ENCODE measurements at regions not wholly inside any gene's neighbourhood (a gene's known extent, or its start where the extent isn't known, plus 50 kb on each side); places are given as distances from the start of the nearest gene placed in this dataset.
"Not testable (repeated sequence)": the region's sequence is repeated elsewhere in the genome, so short reads cannot be mapped to it uniquely, and the experiment has no call there.

DNA sequence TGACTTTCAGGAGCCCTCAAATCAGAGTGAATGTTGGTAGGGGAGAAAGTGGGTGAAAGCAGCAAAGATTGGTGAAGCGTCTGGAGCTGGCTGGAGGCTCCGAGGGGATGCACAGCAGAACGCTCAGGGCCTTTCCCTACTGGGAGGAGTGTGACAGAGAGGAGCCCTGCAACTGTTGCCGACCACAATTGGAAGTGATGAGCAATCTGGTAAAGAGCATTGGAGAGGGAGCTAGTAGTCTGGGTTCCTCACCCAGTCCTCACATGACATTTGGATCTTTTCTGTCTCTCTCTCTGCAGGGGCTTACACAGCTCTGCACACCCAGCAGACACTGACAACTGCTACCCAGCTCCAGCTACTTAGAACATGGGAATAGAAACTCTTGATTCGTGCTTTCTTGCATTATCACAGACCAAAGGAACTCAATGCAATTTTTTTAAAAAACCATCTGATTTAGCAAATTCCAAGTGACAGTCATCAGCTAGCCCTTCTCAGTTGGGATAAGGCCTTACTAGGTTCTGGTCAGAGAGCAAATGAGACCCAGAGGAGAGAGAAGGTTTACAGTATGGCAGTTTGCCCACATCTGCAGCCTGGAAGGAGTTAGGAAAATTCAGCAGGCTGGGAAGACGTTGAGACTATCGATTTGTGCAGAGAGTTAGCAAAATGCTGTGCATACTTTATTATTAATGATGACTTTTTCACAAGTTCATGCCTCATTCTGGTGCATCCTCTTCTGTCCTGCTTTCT, 278.0 kb upstream of the PLET1 start:
- in situ Hi-C loops (cut with HindIII; ENCODE audit: low pct_unique_long_range_greater_than_20kb, low sequenced_read_pairs): no loop called here
- DNase-seq (ENCODE audit: low read depth, low spot score): no peak

DNA sequence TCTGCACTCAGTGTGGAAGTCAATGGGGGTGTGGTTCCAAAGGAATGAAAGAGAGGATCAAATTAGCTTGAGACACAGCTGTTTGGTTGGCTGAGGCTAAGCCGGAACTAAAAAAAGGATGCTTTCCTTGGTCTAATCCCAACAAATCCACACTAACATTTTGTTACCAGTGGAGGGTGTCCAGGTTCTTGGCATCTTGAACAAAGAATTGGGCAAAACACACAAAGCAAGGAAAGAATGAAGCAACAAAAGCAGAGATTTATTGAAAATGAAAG, 278.6 kb upstream of the PLET1 start:
- in situ Hi-C loops (cut with HindIII; ENCODE audit: low pct_unique_long_range_greater_than_20kb, low sequenced_read_pairs); DNase-seq (ENCODE audit: low read depth, low spot score): not testable (repeated sequence)

DNA sequence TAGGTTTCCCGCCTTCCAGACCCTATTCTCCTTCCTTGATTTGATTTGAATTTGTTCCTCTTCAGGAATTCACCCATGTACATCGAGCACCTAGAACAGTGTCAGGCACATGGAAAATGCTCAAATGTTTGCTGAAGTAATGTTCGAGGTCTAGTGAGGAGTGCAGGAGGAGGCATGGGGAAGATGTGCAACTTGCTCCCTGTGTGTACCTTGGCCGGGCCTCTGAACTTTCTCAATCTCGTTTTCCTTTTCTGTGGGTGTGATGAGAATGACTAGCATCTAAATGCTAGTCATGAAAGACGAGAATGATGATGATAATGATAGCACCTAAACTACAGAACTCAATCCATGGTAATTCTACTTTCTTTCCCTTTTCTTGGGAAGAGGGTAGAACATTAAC, 279.1 kb upstream of the PLET1 start:
- no peak for DNase-seq (ENCODE audit: low read depth, low spot score)
- in situ Hi-C loops (cut with HindIII; ENCODE audit: low pct_unique_long_range_greater_than_20kb, low sequenced_read_pairs): no loop called here

DNA sequence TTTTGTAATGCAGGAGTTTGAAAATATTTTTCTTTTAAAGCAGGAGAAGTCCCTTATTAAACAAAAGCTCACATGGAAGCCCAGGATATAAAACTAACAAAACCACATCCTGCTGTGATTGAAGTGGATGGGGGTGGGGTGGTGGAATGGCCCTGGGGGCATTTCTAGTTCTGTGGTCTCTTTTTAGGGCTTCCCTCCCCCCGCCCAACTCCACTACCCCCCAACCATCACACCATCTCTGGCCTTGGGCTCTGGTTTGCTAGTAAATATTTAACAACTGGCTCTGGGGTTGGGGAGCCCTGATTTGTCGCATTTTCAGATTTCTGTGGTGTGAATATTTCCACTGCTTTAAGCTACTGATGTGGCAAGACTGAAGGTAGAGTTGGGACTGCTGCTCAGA, 279.6 kb upstream of the PLET1 start:
- in situ Hi-C loops (cut with HindIII; ENCODE audit: low pct_unique_long_range_greater_than_20kb, low sequenced_read_pairs): no loop called here
- no peak for DNase-seq (ENCODE audit: low read depth, low spot score)

DNA sequence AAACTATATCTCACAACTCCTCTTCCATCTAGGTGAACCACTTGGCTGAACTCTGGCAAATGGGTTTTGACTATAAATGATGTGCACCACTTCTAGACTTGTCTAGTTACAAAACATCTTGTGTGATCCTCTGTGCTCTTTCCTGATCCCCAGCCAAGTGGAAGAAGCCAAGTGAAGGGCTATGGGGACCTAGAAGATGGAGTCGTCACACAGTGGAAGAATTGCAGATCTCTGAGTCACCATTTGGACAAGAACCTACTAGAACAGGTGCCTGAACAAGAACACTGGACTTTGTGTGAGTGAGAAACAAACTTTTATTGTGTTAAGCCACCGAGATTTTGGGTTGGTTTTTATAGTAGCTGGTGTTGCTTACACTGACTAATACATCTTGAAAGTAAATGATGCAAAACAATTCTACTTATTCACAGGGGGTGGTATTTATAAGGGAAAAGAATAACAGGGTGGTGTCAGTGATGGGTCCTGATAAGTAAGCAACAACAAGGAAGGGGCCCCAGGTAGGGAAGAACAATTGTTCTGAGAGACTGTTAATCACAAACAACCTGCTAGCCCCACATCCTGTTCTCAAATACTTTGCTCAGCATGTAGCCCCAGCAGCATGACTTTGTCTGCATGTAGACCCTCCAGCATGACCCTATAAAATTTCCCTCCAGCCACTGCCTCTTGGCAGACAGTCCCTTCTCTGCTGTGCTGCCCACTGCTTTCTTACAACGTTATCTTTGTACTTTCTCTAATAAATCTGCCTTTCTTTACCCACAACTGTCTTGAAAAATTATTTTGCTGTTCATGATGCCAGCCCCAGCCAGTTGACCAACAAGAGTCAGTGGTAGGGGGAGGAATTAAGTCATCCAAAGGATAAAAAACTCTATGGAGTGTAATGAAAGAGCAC, 280.7 kb upstream of the PLET1 start:
- in situ Hi-C loops (cut with HindIII; ENCODE audit: low pct_unique_long_range_greater_than_20kb, low sequenced_read_pairs): no loop called here
- DNase-seq (ENCODE audit: low read depth, low spot score): no peak

DNA sequence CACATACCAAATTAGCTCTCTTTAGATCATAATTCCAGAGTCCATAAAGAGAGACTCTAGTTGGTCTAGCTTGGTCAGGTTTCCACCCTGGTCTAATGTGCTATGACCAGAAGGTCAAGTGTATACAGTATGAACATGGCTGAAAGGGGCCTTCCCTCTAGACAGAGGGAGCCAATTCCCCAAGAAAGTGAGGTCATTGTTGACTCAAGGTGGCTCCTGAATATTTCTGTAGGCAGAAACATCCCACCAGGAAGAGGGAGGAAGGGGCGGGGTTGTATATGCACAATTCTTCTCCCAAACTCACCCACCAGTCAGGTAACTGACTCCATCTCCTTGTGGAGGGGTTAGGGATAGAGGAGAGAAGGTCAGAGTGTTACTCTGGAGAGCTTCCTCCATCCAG, 281.8 kb upstream of the PLET1 start:
- no peak for DNase-seq (ENCODE audit: low read depth, low spot score)
- in situ Hi-C loops (cut with HindIII; ENCODE audit: low pct_unique_long_range_greater_than_20kb, low sequenced_read_pairs): no loop called here

DNA sequence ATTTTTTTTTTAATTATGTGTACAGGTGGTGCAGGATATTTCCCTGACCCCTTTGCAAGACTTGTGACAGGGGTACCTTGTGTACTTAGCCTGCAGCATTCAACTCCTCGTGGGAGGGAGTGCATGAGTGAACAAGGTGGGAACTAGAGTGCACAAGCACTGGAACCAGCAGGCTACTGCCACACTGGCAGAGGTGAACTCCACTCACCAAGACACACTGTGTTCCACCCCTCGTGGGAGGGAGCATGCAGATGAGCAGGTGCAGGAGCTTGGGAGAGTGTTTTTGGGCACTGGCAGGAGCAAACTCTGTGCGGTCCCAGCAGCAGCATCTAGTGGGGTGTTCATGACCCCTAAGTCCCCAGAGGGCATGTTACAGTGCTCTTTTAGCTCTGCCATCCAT, 282.7 kb upstream of the PLET1 start:
- in situ Hi-C loops (cut with HindIII; ENCODE audit: low pct_unique_long_range_greater_than_20kb, low sequenced_read_pairs): no loop called here
- no peak for DNase-seq (ENCODE audit: low read depth, low spot score)

DNA sequence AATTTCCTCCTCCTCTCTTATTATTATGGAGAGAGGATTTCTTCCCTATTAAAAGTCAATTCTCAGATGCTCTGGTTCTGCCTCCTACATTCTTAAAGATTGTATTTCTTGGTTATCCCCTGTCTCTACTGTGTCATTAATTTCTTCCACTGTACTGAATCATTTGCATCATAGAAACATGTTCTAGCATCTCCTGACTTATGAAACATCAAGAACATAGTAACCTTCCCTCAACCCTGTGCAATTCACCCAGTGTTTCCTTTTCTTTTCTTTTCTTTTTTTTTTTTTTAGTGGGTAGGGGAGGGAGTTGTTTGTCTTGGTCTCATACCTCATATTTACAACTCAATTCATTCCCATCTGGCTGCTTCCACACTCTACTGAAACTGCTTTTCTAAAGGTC, 288.0 kb upstream of the PLET1 start:
- in situ Hi-C loops (cut with HindIII; ENCODE audit: low pct_unique_long_range_greater_than_20kb, low sequenced_read_pairs): no loop called here
- DNase-seq (ENCODE audit: low read depth, low spot score): no peak

DNA sequence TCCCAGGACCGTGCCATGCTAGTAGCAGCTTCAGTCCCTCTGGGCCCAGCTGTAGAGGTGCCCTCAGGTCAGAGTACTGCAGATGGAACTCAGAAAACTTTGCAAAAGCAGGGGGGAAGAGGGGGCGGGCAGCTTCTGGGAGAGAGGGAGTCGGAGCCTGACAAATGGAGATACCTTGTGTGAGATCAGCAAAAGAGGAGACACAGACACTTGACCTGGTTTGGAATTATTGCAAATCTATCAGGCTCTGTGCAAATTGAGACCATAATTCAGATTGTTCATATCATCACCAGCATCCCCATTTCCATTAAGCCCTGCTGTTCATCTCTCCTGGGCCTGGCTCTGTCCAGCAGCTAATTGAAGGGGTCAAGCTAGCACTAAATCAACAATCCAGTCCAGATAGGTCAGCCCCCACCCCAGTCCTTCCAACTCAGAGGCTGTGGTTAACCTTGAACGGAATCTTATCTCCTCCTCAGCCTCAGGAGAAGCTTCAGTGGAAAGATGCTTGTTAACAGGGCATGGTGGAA, 292.6 kb upstream of the PLET1 start:
- DNase-seq (ENCODE audit: low read depth, low spot score): no peak
- in situ Hi-C loops (cut with HindIII; ENCODE audit: low pct_unique_long_range_greater_than_20kb, low sequenced_read_pairs): no loop called here

DNA sequence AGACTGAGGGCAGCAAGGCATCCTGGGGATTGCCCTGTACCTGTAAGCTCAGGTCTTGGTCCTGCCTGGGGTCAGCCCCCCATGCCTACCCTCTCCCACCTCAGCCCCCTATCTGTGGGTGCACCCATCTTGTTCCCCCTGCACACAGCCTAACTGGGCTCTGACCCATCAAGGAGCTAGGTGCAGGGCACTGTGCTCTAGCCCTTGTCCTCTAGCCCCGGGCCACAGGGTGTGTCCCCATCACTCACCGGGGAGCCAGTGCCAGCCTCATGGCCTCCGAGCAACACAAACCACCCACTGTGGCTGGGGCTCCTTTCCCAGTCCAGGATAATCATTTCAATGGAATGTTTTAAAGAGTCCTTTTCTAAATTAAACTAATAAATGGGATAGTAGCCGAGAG, 293.9 kb upstream of the PLET1 start:
- in situ Hi-C loops (cut with HindIII; ENCODE audit: low pct_unique_long_range_greater_than_20kb, low sequenced_read_pairs): no loop called here
- DNase-seq (ENCODE audit: low read depth, low spot score): no peak

DNA sequence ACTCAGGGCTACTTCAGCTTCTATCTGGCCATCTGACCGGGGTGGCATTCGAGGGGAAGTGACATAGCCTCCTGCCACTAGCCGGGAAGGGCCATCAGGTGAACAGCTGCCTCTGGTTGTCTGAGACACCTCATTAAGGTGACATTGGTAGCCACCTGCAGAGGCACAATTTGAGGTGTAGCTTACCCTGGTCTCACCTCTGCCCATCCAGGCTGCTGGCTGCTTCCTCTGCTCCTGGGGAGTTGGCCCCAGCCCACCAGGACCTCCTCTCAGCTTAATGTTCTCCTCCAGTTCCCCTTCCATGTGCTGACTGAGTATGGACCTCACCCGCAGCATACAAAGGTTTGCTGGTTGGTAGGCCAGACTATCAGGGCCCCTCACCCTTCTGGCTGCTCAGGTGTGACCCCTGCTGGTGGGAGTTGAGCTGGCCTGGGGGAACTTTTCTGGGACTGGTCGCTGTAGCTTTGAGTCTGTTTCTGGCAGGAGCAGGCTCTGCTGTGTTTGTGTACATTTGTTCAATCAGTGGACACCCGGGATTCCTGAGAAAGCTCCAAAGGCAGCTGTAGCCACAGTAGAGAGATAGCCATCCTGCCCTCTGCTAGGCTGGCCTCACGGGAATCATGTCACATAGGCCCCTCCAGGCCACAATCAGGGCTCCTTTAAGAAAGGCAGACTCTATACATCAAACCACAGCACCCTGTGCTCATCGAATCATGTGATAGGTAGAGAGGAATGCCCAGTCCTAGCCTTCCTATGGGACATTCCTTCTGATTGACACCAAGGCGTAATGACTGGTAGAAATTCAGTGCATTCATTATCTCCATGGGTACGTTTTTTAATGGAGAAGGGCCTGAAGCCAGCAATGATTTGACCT, 295.1 kb upstream of the PLET1 start:
- in situ Hi-C loops (cut with HindIII; ENCODE audit: low pct_unique_long_range_greater_than_20kb, low sequenced_read_pairs): no loop called here
- peak; percentile 62 for DNase-seq (ENCODE audit: low read depth, low spot score)

DNA sequence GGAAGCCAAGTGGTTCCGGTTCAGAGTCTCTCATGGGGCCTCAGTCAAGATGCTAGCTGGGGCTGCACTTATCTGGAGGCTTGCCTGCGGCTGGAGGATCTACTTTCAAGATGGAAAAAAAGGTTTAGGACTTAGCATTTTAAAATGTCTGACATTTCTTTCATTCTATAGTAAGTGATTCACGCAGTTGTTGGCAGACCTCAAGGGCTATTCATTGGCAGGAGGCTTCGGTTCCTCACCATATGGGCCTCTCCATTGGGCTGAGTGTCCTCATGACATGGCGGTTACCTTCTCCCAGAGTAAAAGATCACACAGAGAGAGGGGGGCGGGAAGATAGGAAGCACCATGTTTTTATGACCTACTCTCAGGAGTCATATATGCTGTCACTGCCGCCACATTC, 298.0 kb upstream of the PLET1 start:
- DNase-seq (ENCODE audit: low read depth, low spot score): no peak
- in situ Hi-C loops (cut with HindIII; ENCODE audit: low pct_unique_long_range_greater_than_20kb, low sequenced_read_pairs): no loop called here

DNA sequence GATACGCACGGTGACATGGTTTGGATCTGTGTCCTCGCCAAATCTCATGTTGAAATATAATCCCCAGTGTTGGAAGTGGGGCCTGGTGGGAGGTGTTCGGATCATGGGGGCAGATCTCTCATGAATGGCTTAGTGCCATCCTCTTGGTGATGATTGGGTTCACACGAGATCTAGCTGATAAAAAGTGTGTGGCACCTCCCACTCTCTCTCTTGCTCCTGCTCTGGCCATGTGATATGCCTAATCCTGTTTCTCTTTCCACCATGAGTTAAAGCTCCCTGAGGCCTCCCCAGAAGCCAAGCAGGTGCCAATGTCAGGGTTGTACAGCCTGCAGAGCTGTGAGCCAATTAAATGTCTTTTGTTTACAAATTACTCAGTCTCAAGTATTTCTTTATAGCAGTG, 303.1 kb upstream of the PLET1 start:
- in situ Hi-C loops (cut with HindIII; ENCODE audit: low pct_unique_long_range_greater_than_20kb, low sequenced_read_pairs): no loop called here
- DNase-seq (ENCODE audit: low read depth, low spot score): no peak

DNA sequence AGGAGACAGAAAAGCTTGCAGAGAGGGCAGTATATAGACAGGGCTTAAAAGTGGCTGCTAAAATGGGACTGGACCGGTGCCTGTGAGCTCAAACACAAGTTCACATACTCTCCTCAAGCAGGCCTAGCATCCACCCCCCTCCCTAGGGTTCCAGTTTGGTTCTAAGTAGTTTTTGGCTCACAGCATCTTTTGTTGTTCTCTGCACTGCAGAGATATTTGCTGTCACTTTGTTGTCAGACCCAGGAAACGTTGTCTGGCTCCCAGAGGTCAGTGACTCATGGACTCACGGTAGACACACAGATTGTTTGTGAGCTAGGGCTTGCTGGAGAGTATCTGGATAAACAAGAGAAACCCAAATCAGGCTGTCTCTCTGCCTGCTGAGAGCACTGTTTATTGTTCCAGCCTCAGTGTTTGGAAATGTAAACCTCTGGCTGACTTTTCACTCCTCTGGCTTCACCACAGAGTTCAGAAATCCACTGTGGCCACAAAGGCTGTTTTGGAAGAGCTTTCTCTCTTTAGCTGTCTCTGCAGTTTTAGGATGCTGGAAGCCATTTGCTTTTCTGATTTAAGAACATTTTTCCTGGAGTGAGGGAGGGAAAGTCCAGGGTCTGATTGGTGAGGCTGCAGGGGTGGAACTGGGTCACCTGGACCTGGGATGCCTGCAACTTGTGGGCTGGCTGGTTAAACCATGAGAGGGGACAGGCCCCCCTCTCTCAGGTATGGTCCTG, 303.7 kb upstream of the PLET1 start:
- in situ Hi-C loops (cut with HindIII; ENCODE audit: low pct_unique_long_range_greater_than_20kb, low sequenced_read_pairs): no loop called here

DNA sequence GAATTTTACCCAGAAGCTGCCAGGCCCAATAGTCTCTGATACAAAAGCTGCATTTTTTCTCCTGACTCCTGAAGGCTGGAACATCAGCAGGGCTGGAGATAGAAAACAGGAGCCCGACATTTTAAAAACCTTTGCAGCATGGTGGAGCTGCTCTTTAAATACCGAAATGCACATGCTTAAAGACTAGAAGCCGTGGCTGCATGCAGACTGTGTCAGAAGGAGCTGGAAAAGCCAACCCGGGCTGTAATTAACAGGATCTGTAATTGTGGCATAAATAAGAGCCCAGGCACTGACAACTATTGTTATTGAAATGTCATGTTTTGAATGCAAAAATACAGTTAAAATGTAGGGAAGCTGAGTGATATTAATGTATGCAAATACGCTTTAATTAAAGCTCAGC, 304.9 kb upstream of the PLET1 start:
- no peak for DNase-seq (ENCODE audit: low read depth, low spot score)
- in situ Hi-C loops (cut with HindIII; ENCODE audit: low pct_unique_long_range_greater_than_20kb, low sequenced_read_pairs): no loop called here

More for the DNA sequence above, 303.7 kb upstream of the PLET1 start:
- DNase-seq (ENCODE audit: low read depth, low spot score): peak; percentile 8

DNA sequence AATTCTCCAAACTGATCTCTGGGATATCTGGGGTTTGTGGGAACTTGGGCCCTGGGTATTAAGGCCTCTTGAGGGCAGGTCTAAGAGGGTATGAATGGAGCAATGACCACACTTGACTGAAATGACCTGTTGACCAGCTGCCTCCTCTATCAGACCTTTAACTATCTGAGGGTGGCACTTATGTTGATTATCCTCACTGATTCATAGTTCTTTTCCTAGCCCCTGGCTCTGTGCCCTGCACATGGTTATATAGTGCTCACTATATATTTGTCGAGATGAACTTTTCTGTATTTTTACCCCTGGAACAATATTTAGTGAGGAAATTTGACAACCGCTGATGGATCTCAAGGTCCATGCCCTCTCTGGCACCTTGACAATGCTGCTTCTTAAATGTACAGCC, 305.5 kb upstream of the PLET1 start:
- DNase-seq (ENCODE audit: low read depth, low spot score): no peak
- in situ Hi-C loops (cut with HindIII; ENCODE audit: low pct_unique_long_range_greater_than_20kb, low sequenced_read_pairs): no loop called here

DNA sequence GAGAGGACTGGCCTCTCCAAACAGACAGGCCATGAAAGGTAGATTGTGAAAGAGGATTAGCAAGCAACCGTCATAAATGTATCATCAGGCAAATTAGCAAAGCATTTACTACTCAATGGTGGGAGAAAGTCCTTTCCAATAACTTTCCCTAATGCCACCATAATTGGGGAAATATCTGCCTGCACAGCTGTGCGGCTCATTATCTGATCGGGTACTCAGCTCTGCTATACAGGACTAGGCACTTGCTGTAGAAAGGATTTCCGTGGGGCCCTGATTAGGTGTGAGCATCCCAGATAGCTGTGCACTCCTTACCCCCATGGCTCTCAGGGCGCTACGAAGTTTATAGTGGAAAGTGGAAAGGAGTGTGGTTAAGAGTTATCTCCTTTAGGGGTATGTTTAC, 309.7 kb upstream of the PLET1 start:
- in situ Hi-C loops (cut with HindIII; ENCODE audit: low pct_unique_long_range_greater_than_20kb, low sequenced_read_pairs): no loop called here
- no peak for DNase-seq (ENCODE audit: low read depth, low spot score)

DNA sequence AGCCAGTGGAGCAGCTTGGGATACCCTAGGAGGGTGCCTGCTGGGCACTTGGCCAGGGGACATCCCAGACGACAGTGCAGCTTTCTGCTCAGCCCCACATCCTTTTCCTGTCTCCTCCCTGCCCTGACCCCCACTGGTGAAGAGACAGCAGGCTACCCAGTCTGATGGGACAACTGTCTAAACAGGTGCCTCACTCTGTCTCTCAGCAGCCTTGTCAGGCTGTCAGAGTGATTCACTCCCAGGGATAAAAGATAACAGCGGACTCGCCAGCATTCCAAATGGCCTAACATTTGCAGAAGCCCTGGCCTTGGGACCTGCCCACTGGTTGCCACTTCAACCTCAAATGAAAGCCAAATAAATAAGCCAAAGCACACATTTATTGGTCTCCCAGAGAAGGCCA, 318.6 kb upstream of the PLET1 start:
- in situ Hi-C loops (cut with HindIII; ENCODE audit: low pct_unique_long_range_greater_than_20kb, low sequenced_read_pairs): no loop called here
- DNase-seq (ENCODE audit: low read depth, low spot score): no peak

All from SK-MEL-5 (cell line).